Stimulated activated CD4-positive, alpha-beta T cell treated with anti-CD3 and anti-CD28 coated beads, TNF-alpha, amount 100 ng/mL, for 48 hours (primary cell): ENCODE measurements at regions not wholly inside any gene's neighbourhood (a gene's known extent, or its start where the extent isn't known, plus 50 kb on each side); places are given as distances from the start of the nearest gene placed in this dataset.
"Not testable (repeated sequence)": the region's sequence is repeated elsewhere in the genome, so short reads cannot be mapped to it uniquely, and the experiment has no call there.

Experiments used
- DNase-seq, 3 donors: peaks; one replicate each; pipeline ENCODE4 v3.0.0-alpha.2; 2020; ENCODE audit warnings: low read depth in 3 of 3

- DNase-seq: no peak
Measured at GRCh38 chr1:4171480-4172450, 271.7 kb upstream of the C1orf174 start.

- DNase-seq: peak in 1 of 3 donors; percentile 4
Measured at GRCh38 chr1:4172644-4173599, 272.9 kb upstream of the C1orf174 start.

- DNase-seq: no peak
Measured at GRCh38 chr1:4173731-4174130, 273.7 kb upstream of the C1orf174 start.

DNA sequence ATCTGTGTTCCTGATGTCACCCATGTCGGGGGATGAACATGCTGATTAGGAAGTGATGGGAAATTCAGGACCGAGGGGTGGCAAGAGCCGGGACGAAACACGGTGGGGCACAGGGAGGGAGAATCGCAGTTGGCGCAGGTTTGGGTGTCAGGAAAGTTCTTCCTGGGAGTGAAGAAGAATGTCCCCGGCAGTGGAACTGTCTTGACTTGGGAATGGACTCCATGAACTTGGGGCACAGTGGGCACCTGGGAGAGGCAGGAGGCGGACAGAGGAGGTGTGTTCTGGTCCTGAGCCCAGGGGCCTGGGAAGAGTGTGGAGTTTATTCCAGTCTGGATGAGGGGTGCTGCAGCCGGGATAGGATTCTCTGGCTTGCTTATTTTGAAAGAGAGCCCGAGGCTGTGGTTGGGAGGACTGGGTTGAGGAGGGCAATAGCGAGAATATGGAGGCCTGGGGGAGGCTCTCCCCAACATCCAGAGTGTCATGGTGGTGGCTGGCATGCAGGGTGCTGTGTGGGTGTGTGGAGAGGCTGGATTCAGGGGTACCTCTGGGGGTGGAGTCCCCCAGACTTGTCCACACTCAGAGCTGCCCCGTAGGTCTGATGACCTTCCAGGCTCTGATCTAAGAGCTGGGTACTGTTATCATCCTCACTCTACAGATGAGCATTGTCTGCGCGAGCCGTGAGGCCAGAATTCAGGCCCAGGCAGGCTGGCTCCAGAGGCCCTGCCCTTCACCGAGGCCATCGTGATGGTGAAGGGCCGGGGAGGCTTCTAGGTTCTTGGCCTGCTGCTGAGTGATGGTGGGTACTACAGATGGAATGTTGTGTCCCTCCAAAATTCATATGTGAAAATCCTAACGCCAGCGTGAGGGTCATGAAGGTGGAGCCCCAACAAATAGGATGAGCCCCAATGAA lies 274.5 kb upstream of the C1orf174 start:
- no peak for DNase-seq

- DNase-seq: no peak
Measured at GRCh38 chr1:4175566-4176405, 275.7 kb upstream of the C1orf174 start.

DNA sequence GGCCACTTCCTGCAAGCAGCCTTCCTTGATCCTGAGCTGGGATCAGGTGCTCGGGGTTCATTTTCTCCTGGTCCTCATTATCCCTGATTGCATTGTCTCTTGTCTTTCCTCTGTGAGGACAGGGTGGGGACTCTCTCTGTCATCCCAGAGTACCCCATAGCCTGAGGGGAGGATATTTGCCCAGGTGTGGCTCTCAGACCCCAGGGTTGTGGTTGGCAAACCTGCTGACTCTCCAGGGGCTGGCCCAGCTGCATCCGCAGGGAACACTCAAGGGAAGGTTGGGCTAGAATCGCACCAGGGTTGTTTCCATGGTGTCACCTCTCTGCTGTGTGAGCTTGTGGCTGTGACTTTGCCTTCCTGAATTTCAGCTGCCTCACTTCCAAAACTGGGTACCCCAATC lies 276.8 kb upstream of the C1orf174 start:
- DNase-seq: no peak

GRCh38 chr1:4177425-4178150 lies 277.5 kb upstream of the C1orf174 start:
- DNase-seq: no peak

DNA sequence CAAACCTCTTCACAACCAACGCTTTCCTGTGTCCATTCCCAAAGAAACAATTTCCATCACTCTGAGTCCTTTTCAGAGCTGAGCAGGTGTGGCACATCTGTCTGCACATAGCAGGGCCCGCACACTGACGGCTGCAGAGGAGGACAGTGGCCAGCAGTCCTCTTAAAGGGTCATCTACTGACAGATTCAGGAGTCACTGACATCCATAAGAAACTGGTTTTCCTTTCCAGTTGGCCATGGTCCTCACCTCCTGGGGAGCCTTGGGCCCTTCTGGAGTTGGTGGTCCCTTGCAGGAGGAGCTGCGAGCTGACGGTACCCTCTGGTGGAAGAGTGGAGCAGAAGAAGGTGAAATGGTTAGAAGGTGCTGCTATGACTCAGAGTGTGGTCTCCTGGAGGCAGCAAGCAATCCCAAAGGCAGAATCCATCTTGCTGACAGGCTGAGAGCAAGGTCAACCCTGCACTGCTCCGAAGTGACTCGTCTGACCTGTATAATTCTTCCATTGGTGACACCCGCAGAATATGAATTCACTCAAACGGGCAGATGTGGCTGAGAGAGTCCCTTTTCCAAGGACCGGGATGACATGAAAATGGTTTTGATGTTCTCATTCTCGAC lies 278.5 kb upstream of the C1orf174 start:
- DNase-seq: no peak

GRCh38 chr1:4179914-4180735 lies 280.1 kb upstream of the C1orf174 start:
- no peak for DNase-seq

GRCh38 chr1:4186486-4186885 lies 286.4 kb upstream of the C1orf174 start:
- not testable (repeated sequence) for DNase-seq

DNA sequence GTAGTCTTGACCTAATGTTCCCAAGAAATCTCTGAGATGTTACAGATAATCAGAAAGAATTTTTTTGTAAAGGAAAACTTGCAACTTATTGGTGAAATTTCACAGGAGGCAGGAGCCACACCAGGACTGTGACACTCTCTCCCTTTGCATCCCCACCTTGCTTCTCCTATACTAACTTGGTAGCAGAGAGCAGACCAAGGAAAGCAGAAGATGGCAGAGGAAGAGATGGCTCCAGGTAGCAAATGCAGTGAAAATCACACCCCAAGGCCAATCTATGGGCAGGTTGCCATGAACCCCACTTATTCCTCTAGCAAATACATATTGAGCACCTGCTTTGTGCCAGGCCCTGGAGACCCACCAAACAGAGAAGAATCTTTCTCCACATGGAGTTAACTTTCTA lies 303.4 kb upstream of the C1orf174 start:
- DNase-seq: no peak

- no peak for DNase-seq
Measured at GRCh38 chr1:4207183-4207582, 307.1 kb upstream of the C1orf174 start.

DNA sequence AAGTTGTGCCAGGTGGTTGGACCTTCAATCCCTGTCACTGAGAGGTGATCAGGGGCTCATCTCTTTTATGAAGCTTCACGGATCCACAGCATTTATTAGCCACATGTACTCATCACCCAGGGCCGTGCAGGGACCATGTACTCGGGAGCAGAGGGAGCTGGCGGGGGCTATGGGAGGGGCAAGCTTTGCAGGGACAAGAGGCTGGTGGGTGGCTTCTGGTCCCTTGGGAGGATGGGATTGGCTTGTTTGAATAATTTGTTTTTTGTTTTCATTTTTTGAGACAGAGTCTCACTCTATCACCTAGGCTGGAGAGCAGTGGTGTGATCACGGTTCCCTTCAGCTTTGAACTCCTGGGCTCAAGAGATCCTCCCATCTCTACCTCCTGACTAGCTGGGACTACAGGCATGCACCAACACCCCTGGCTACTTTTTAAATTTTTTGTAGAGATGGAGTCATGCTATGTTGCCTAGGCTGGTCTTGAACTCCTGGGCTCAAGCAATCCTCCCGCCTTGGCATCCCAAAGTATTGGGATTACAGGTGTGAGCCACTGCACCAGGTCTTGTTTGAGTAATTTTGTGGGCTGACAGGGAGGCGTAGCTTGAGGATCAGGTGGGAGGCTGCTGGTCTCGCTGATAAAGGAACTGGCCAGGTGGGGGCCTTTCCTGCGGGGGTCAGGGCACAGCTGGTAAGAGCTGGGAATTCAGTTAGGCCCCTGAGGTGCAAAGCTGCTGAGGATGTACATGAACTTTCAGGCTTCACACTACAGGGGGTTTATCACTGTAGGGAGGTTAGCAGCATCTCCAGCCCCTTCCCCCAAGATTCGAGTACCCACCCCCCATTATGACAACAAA lies 308.0 kb upstream of the C1orf174 start:
- no peak for DNase-seq

DNA sequence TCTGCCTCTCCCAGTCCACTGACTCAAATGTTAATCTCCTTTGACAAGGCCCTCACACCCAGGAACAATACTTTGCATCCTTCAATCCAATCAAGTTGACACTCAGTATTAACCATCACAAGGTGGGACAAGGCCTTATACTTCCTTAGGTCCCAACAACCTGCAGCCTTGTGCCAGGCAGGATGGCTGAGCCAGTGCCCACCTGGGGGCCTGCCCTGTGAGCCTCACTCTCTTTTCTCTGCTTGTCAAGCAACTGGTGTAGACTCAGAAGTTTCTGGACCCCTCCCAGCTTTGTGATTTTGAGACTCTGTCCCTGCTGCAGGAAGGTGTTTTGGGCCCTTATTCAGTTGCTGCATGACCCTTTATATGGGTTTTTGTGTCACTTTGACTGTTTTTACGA lies 310.0 kb upstream of the C1orf174 start:
- DNase-seq: no peak

- no peak for DNase-seq
Measured at GRCh38 chr1:4212796-4213195, 312.7 kb upstream of the C1orf174 start.

GRCh38 chr1:4213366-4213973 lies 313.4 kb upstream of the C1orf174 start:
- no peak for DNase-seq

- DNase-seq: no peak
Measured at GRCh38 chr1:4214826-4215225, 314.8 kb upstream of the C1orf174 start.
